H9 (cell line): ENCODE measurements at regions not wholly inside any gene's neighbourhood (a gene's known extent, or its start where the extent isn't known, plus 50 kb on each side); places are given as distances from the start of the nearest gene placed in this dataset.

ENCODE experiments used
- DNase-seq: peaks from one replicate; pipeline ENCODE4 v3.0.0-alpha.2; 2017
- H2AFZ ChIP-seq: one replicate; pipeline ENCODE4 v1.6.1; 2013; ENCODE audit warnings: mild to moderate bottlenecking, low read length, control low read depth, moderate library complexity
- H2AK5ac ChIP-seq: 2 replicates; pipeline ENCODE4 v1.6.1; 2013; ENCODE audit warnings: low read length, control low read depth, mixed read lengths; ENCODE audit not compliant: insufficient read length
- H2BK120ac ChIP-seq: one replicate; pipeline ENCODE4 v1.6.1; 2013; ENCODE audit warnings: low read depth, mild to moderate bottlenecking, low read length, control low read depth, inconsistent platforms; ENCODE audit not compliant: poor library complexity, severe bottlenecking
- H2BK12ac ChIP-seq: 2 replicates; pipeline ENCODE4 v1.6.1; 2013; ENCODE audit warnings: low read length, control low read depth, mixed read lengths, low read depth; ENCODE audit not compliant: insufficient read length
- H2BK15ac ChIP-seq: 2 replicates; pipeline ENCODE4 v1.6.1; 2013; ENCODE audit warnings: low read depth, low read length, control low read depth
- H2BK20ac ChIP-seq: one replicate; pipeline ENCODE4 v1.6.1; 2013; ENCODE audit warnings: low read depth, mild to moderate bottlenecking, low read length, control low read depth, inconsistent platforms; ENCODE audit not compliant: poor library complexity, severe bottlenecking
- H2BK5ac ChIP-seq: 2 replicates; pipeline ENCODE4 v1.6.1; 2013; ENCODE audit warnings: low read length, control low read depth, mixed read lengths; ENCODE audit not compliant: insufficient read length
- H3K14ac ChIP-seq: 2 replicates; pipeline ENCODE4 v1.6.1; 2013; ENCODE audit warnings: low read length, control low read depth; ENCODE audit not compliant: insufficient read depth
- H3K18ac ChIP-seq: 2 replicates; pipeline ENCODE4 v1.6.1; 2013; ENCODE audit warnings: low read depth, mild to moderate bottlenecking, mixed read lengths, low read length, control low read depth; ENCODE audit not compliant: insufficient read length
- H3K23ac ChIP-seq: 2 replicates; pipeline ENCODE4 v1.6.1; 2013; ENCODE audit warnings: low read length, control low read depth, mixed read lengths, low read depth; ENCODE audit not compliant: insufficient read length
- H3K23me2 ChIP-seq: 2 replicates; pipeline ENCODE4 v1.6.1; 2013; ENCODE audit warnings: low read depth, mild to moderate bottlenecking, mixed read lengths, low read length, control low read depth; ENCODE audit not compliant: insufficient read length, poor library complexity, severe bottlenecking
- H3K27ac ChIP-seq: 2 replicates; pipeline ENCODE4 v1.5.1; 2013; ENCODE audit warnings: low read length, control low read depth, mixed read lengths, low read depth; ENCODE audit not compliant: insufficient read length
- H3K27me3 ChIP-seq: 2 replicates; pipeline ENCODE4 v1.6.1; 2013; ENCODE audit warnings: low read length, control low read depth, inconsistent platforms; ENCODE audit not compliant: insufficient read depth
- H3K4ac ChIP-seq: 2 replicates; pipeline ENCODE4 v1.6.1; 2013; ENCODE audit warnings: low read depth, mild to moderate bottlenecking, control low read depth, inconsistent platforms, low read length, moderate library complexity
- H3K4me1 ChIP-seq: 2 replicates; pipeline ENCODE4 v1.6.1; 2013; ENCODE audit warnings: low read length, control low read depth, inconsistent platforms; ENCODE audit not compliant: insufficient read depth
- H3K4me2 ChIP-seq: 2 replicates; pipeline ENCODE4 v1.6.1; 2013; ENCODE audit warnings: low read length, control low read depth, mixed read lengths; ENCODE audit not compliant: insufficient read length, insufficient read depth
- H3K56ac ChIP-seq: 2 replicates; pipeline ENCODE4 v1.6.1; 2013; ENCODE audit warnings: low read depth, mild to moderate bottlenecking, mixed read lengths, low read length, control low read depth; ENCODE audit not compliant: insufficient read length
- H3K79me1 ChIP-seq: 2 replicates; pipeline ENCODE4 v1.6.1; 2013; ENCODE audit warnings: low read depth, mild to moderate bottlenecking, moderate library complexity, low read length, control low read depth, inconsistent platforms; ENCODE audit not compliant: insufficient read depth, poor library complexity, severe bottlenecking
- H3K79me2 ChIP-seq: 2 replicates; pipeline ENCODE4 v1.6.1; 2013; ENCODE audit warnings: low read length, control low read depth, inconsistent platforms; ENCODE audit not compliant: insufficient read depth
- H3K9ac ChIP-seq: 2 replicates; pipeline ENCODE4 v1.6.1; 2013; ENCODE audit warnings: low read length, control low read depth, mixed read lengths; ENCODE audit not compliant: insufficient read length; ENCODE audit errors: extremely low read depth
- H3K9me3 ChIP-seq: one replicate; pipeline ENCODE4 v1.6.1; 2013; ENCODE audit warnings: low read depth, low read length, inconsistent platforms; ENCODE audit not compliant: control insufficient read depth
- H3T11ph ChIP-seq: one replicate; pipeline ENCODE4 v1.6.1; 2013; ENCODE audit warnings: mild to moderate bottlenecking, low read length, control low read depth, inconsistent platforms
- H4K20me1 ChIP-seq: one replicate; pipeline ENCODE4 v1.6.1; 2013; ENCODE audit not compliant: control insufficient read depth, insufficient read length, insufficient read depth
- H4K5ac ChIP-seq: 2 replicates; pipeline ENCODE4 v1.6.1; 2013; ENCODE audit warnings: low read depth, mild to moderate bottlenecking, mixed read lengths, low read length, control low read depth; ENCODE audit not compliant: insufficient read length
- H4K8ac ChIP-seq: replicated peaks from 2 replicates; pipeline ENCODE4 v1.6.1; 2013; ENCODE audit warnings: low read length, control low read depth, mixed read lengths, low read depth; ENCODE audit not compliant: insufficient read length
- H4K91ac ChIP-seq: 2 replicates; pipeline ENCODE4 v1.6.1; 2013; ENCODE audit warnings: low read depth, mild to moderate bottlenecking, moderate library complexity, mixed read lengths, low read length, control low read depth; ENCODE audit not compliant: insufficient read length
- H3K27ac Mint-ChIP-seq, 3 experiments: 2 replicates in 2 of 3; 3 replicates in 1 of 3; pipeline ENCODE4 v1.8.0; 2020 to 2021; ENCODE audit warnings: mixed read lengths in 3 of 3, mild to moderate bottlenecking in 1 of 3, moderate library complexity in 1 of 3
- H3K27me3 Mint-ChIP-seq: 2 replicates; pipeline ENCODE4 v1.8.0; 2021; ENCODE audit warnings: low read depth, mild to moderate bottlenecking, moderate library complexity, mixed read lengths
- H3K36me3 Mint-ChIP-seq, 3 experiments: 2 replicates in 2 of 3; 3 replicates in 1 of 3; pipeline ENCODE4 v1.8.0; 2020 to 2021; ENCODE audit warnings: low read depth in 3 of 3, mixed read lengths in 3 of 3; ENCODE audit not compliant: insufficient read depth in 1 of 3
- H3K4me1 Mint-ChIP-seq, 2 experiments: 2 replicates each; pipeline ENCODE4 v1.8.0; 2020; ENCODE audit warnings: mixed read lengths in 2 of 2
- H3K4me3 Mint-ChIP-seq, 2 experiments: 2 replicates in 1 of 2; 3 replicates in 1 of 2; pipeline ENCODE4 v1.8.0; 2020 to 2021; ENCODE audit warnings: mild to moderate bottlenecking in 2 of 2, mixed read lengths in 2 of 2, moderate library complexity in 1 of 2
- H3K9me3 Mint-ChIP-seq, 2 experiments: 2 replicates in 1 of 2; 3 replicates in 1 of 2; pipeline ENCODE4 v1.8.0; 2020; ENCODE audit warnings: mild to moderate bottlenecking in 2 of 2, mixed read lengths in 2 of 2, moderate library complexity in 1 of 2
- WGBS: extraction: QIAGEN DNeasy Blood & Tissue Kit; methylation state at CpG from one replicate; pipeline ENCODE4 v1.1.7; 2013; ENCODE audit warnings: missing lambda C conversion rate, low lambda C conversion rate, mixed read lengths; ENCODE audit not compliant: insufficient read length; ENCODE audit errors: extremely low coverage; 5-methylcytosine and 5-hydroxymethylcytosine counted together
- TF ChIP-seq, protein P1 (sequence below): fragments of 200-600 bp; sonication (generic); conservative IDR thresholded peaks from 3 replicates; pipeline ENCODE4 v1.8.0; 2021; ENCODE audit warnings: antibody characterized with exemption, mild to moderate bottlenecking

DNA sequence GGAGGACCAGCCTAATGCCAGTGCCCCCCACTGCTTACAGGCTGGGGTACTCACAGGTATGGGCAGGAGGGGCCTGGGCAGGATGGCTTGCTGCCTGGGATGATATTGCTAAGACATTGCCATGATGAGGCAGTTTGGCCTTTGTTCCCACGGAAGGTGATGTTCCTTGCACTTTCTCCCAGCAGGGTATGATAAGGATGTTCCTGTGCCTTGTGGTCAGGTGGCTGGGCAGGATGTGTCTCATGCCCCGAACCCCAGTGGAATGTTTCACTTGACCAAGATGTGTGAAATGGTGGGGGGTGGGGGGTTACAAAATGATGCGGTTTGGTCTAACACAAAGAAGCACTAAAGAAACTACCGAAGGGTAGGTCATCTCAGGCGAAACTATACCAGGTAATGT lies 337.8 kb upstream of the ZFHX3 start:
- H3K18ac ChIP-seq, result no peak overlapping the region
- no peak overlapping the region for H3T11ph ChIP-seq
- H3K27ac ChIP-seq, result no peak overlapping the region
- H2BK120ac ChIP-seq, result no peak overlapping the region
- H3K79me1 ChIP-seq, result no peaks in the 10 kb centered on the region
- no peak overlapping the region for H3K4me3 Mint-ChIP-seq
- H3K27me3 Mint-ChIP-seq, result peaks cover 5% of the 10 kb centered on the region
- H3K4me1 ChIP-seq, result no peaks in the 10 kb centered on the region
- H3K36me3 Mint-ChIP-seq, result no peaks in the 10 kb centered on the region
- no peak overlapping the region for H2AK5ac ChIP-seq
- no peak overlapping the region for H2BK12ac ChIP-seq
- H4K20me1 ChIP-seq, result no peaks in the 10 kb centered on the region
- H4K8ac ChIP-seq, result no peak overlapping the region
- TF ChIP-seq, protein P1, sequence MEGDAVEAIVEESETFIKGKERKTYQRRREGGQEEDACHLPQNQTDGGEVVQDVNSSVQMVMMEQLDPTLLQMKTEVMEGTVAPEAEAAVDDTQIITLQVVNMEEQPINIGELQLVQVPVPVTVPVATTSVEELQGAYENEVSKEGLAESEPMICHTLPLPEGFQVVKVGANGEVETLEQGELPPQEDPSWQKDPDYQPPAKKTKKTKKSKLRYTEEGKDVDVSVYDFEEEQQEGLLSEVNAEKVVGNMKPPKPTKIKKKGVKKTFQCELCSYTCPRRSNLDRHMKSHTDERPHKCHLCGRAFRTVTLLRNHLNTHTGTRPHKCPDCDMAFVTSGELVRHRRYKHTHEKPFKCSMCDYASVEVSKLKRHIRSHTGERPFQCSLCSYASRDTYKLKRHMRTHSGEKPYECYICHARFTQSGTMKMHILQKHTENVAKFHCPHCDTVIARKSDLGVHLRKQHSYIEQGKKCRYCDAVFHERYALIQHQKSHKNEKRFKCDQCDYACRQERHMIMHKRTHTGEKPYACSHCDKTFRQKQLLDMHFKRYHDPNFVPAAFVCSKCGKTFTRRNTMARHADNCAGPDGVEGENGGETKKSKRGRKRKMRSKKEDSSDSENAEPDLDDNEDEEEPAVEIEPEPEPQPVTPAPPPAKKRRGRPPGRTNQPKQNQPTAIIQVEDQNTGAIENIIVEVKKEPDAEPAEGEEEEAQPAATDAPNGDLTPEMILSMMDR, result no peak
- H3K4ac ChIP-seq, result no peak overlapping the region
- H3K9me3 Mint-ChIP-seq, result no peaks in the 10 kb centered on the region
- peaks cover 14 to 15% of the 10 kb centered on the region in 2 experiments for H3K4me1 Mint-ChIP-seq
- H2AFZ ChIP-seq, result no peak overlapping the region
- no peak overlapping the region for H4K5ac ChIP-seq
- no peak overlapping the region for H3K56ac ChIP-seq
- H2BK15ac ChIP-seq, result no peak overlapping the region
- no peaks in the 10 kb centered on the region for H3K79me2 ChIP-seq
- no peak overlapping the region for H3K23ac ChIP-seq
- no peak overlapping the region for H3K27ac Mint-ChIP-seq
- H3K23me2 ChIP-seq, result no peaks in the 10 kb centered on the region
- no peaks in the 10 kb centered on the region for H3K27me3 ChIP-seq
- DNase-seq, result no peak
- no peak overlapping the region for H3K4me2 ChIP-seq
- no CpG with 5 or more reads among the region's 5 CpGs for WGBS
- no peak overlapping the region; the same call in 1 of the 2 replicates for H3K14ac ChIP-seq
- no peak overlapping the region for H4K91ac ChIP-seq
- H3K9ac ChIP-seq, result no peak overlapping the region
- H2BK5ac ChIP-seq, result no peak overlapping the region
- no peaks in the 10 kb centered on the region for H3K9me3 ChIP-seq
- no peak overlapping the region for H2BK20ac ChIP-seq
